K562 (cell line): ENCODE measurements at regions not wholly inside any gene's neighbourhood (a gene's known extent, or its start where the extent isn't known, plus 50 kb on each side); places are given as distances from the start of the nearest gene placed in this dataset.
A peak's percentile ranks its signal among the peaks of the same experiment; 100 is the strongest.

Source experiments
- ATAC-seq: fragments of 200-7000 bp; cut with Tn5 transposase; 3 replicates; pipeline ENCODE4 v1.9.1; 2020; ENCODE audit warnings: moderate library complexity
- BruUV-seq: library from RNA; stranded (reverse); fragments of 400-500 nt; replicated peaks from 2 replicates; lab custom pipeline; 2021; lab: Mats Ljungman, UMichigan
- CTCF ChIA-PET: fragments of 300-600 bp; formaldehyde crosslinking; extraction: SDS; loops from one replicate; lab custom pipeline; 2021; ENCODE audit warnings: low intra/inter-chr PET ratio; lab: Yijun Ruan, JAX
- POLR2A ChIA-PET: fragments of 300-600, 350-650 bp; sonication (Branson Sonifier 250); formaldehyde crosslinking; extraction: SDS; loops from one replicate; lab custom pipeline; 2021; ENCODE audit warnings: antibody characterized with exemption, inconsistent platforms; lab: Yijun Ruan, JAX
- DNase-seq, 4 experiments: peaks; one replicate each; pipeline versions ENCODE4 v3.0.0 to v3.0.0-alpha.2; 2011 to 2018; ENCODE audit warnings: low spot score in 3 of 4, mixed read lengths in 3 of 4; ENCODE audit errors: extremely low read depth in 1 of 4
- FAIRE-seq: peaks from 2 replicates; lab custom pipeline; 2011; peaks lifted over from hg19 to GRCh38; lab: Jason Lieb, UNC
- H2AFZ ChIP-seq: 2 replicates; pipeline ENCODE4 v1.6.0; 2011; ENCODE audit warnings: low read depth, low read length, control low read depth, inconsistent platforms
- H3K27ac ChIP-seq: fragments of 200-600 bp; 3 replicates; pipeline ENCODE4 v1.8.0; 2011; ENCODE audit warnings: low read depth, mild to moderate bottlenecking, control low read depth, inconsistent platforms, low read length, moderate library complexity, mixed read lengths; ENCODE audit errors: extremely low read depth
- H3K27me3 ChIP-seq, 2 experiments: fragments of 300-600 bp in 1 of 2; 2 replicates in 1 of 2; 3 replicates in 1 of 2; pipeline versions ENCODE4 v1.6.0 to v1.8.0; 2011; ENCODE audit warnings: inconsistent platforms in 2 of 2, low read length in 2 of 2, mild to moderate bottlenecking in 1 of 2, mixed read lengths in 1 of 2, moderate library complexity in 1 of 2; ENCODE audit not compliant: control insufficient read depth in 2 of 2, insufficient read depth in 2 of 2
- H3K36me3 ChIP-seq: fragments of 300-600 bp; 3 replicates; pipeline ENCODE4 v1.8.0; 2011; ENCODE audit warnings: mild to moderate bottlenecking, low read length, inconsistent platforms; ENCODE audit not compliant: control insufficient read depth, insufficient read depth
- H3K4me1 ChIP-seq, 2 experiments: fragments of 200-600 bp in 1 of 2; replicated peaks in 1 of 2; 2 replicates in 1 of 2; 3 replicates in 1 of 2; pipeline versions ENCODE4 v1.5.1 to v1.8.0; 2011; ENCODE audit warnings: inconsistent platforms in 2 of 2, low read length in 2 of 2, mild to moderate bottlenecking in 1 of 2, mixed read lengths in 1 of 2, moderate library complexity in 1 of 2; ENCODE audit not compliant: control insufficient read depth in 2 of 2, insufficient read depth in 2 of 2
- H3K4me2 ChIP-seq: 2 replicates; pipeline ENCODE4 v1.6.1; 2011; ENCODE audit warnings: low read length, control low read depth, inconsistent platforms, mixed read lengths; ENCODE audit not compliant: insufficient read depth
- H3K4me3 ChIP-seq: fragments of 200-600 bp; sonication (generic), shearing (Covaris generic); 2 replicates; pipeline ENCODE4 v1.5.1; 2016; ENCODE audit warnings: control low read depth, inconsistent platforms
- H3K79me2 ChIP-seq: fragments of 200-600 bp; 3 replicates; pipeline ENCODE4 v1.8.0; 2011; ENCODE audit warnings: low read length, inconsistent platforms; ENCODE audit not compliant: control insufficient read depth, insufficient read depth
- H3K9ac ChIP-seq, 2 experiments: 2 replicates each; pipeline versions ENCODE4 v1.6.0 to v1.6.1; 2011; ENCODE audit warnings: low read depth in 2 of 2, low read length in 2 of 2, control low read depth in 1 of 2, inconsistent platforms in 1 of 2, mild to moderate bottlenecking in 1 of 2, mixed read lengths in 1 of 2; ENCODE audit not compliant: insufficient read depth in 1 of 2
- H3K9me1 ChIP-seq: one replicate; pipeline ENCODE4 v1.6.0; 2011; ENCODE audit warnings: inconsistent platforms, mild to moderate bottlenecking, low read length, moderate library complexity; ENCODE audit not compliant: control insufficient read depth, insufficient read depth
- H3K9me3 ChIP-seq: replicated peaks from 2 replicates; pipeline ENCODE4 v1.5.1; 2011; ENCODE audit warnings: low read depth, low read length, inconsistent platforms; ENCODE audit not compliant: control insufficient read depth, insufficient read depth
- H4K20me1 ChIP-seq: replicated peaks from 2 replicates; pipeline ENCODE4 v1.6.1; 2011; ENCODE audit warnings: low read length, inconsistent platforms, mixed read lengths; ENCODE audit not compliant: control insufficient read depth, insufficient read depth
- EGR1 ChIP-seq: fragments of 450-650 bp; conservative IDR thresholded peaks from 2 replicates; pipeline ENCODE4 v1.6.1; 2017; ENCODE audit warnings: mild to moderate bottlenecking
- ETV5 ChIP-seq: sonication (generic); formaldehyde crosslinking; IDR thresholded peaks from 2 replicates; pipeline ENCODE4 v1.4.0; 2020; ENCODE audit warnings: low read depth, mild to moderate bottlenecking, missing genetic modification reagents
- FOXA3 ChIP-seq, 2 experiments: fragments of 450-650 bp in 1 of 2; sonication (generic) in 1 of 2; formaldehyde crosslinking; IDR thresholded peaks in 1 of 2; conservative IDR thresholded peaks in 1 of 2; 2 replicates each; pipeline versions ENCODE4 v1.4.0 to v1.8.0; 2020 to 2022; ENCODE audit warnings: mild to moderate bottlenecking in 2 of 2, missing genetic modification reagents in 1 of 2
- JUND ChIP-seq, 2 experiments: IDR thresholded peaks; 2 replicates in 1 of 2; 3 replicates in 1 of 2; pipeline ENCODE4 v1.6.1; 2011; ENCODE audit warnings: borderline replicate concordance in 2 of 2, low read depth in 2 of 2, low read length in 2 of 2, improper control_type of control experiment in 1 of 2, missing biosample characterization in 1 of 2, missing genetic modification characterization in 1 of 2, missing genetic modification reagents in 1 of 2
- YY1 ChIP-seq, 3 experiments: IDR thresholded peaks; 2 replicates each; pipeline ENCODE4 v1.6.1; 2011; ENCODE audit warnings: low read length in 2 of 3, mild to moderate bottlenecking in 2 of 3, moderate library complexity in 2 of 3, borderline replicate concordance in 1 of 3, control low read depth in 1 of 3, low read depth in 1 of 3; ENCODE audit not compliant: insufficient read depth in 3 of 3, insufficient replicate concordance in 2 of 3, control insufficient read depth in 1 of 3, insufficient read length in 1 of 3; ENCODE audit errors: extremely low read depth in 1 of 3
- ZNF655 ChIP-seq: fragments of 250-450 bp; sonication (Bioruptor Pico); IDR thresholded peaks from 2 replicates; pipeline ENCODE4 v1.5.0; 2021
- WGBS: fragments of 100-300 bp; shearing (Covaris generic); methylation state at CpG from one replicate; pipeline ENCODE4 v1.1.6; 2016; ENCODE audit warnings: low coverage, mixed read lengths; ENCODE audit not compliant: insufficient coverage; ENCODE audit errors: missing lambda C conversion rate; 5-methylcytosine and 5-hydroxymethylcytosine counted together
- in situ Hi-C: fragments of 300-500 bp; cut with MboI; formaldehyde crosslinking; loops from 4 replicates; pipeline ENCODE4 v1.15.0; 2018; ENCODE audit warnings: inconsistent platforms, mixed read lengths
- intact Hi-C: fragments of 100-400 bp; cut with micrococcal nuclease; formaldehyde crosslinking; loops from 2 replicates; pipeline ENCODE4 v1.14.2; 2022

DNA sequence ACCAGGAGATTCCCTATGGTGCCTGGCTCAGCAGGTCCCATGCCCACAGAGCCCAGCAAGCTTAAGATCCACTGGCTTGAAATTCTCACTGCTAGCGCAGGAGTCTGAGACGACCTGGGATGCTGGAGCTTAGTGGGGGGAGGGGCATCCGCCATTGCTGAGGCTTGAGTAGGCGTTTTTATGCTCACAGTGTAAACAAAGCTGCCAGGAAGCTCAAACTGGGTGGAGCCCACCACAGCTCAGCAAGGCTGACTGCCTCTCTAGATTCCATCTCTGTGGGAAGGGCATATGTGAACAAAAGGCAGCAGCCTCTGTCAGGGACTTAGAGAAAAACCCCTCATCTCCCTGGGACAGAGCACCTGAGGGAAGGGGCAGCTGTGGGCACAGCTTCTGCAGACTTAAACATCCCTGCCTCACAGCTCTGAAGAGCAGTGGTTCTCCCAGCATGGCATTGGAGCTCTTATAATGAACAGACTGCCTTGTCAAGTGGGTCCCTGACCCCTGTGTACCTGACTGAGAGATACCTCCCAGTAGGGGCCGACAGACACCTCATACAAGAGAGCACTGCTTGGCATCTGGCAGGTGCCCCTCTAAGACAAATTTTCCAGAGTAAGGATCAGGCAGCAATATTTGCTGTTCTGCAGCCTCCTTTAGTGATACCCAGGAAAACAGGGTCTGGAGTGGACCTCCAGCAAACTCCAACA lies 231.5 kb upstream of the SETMAR start:
- no peak overlapping the region for H3K9ac ChIP-seq
- no peaks in the 10 kb centered on the region for H3K9me3 ChIP-seq
- no peak overlapping the region for H3K27ac ChIP-seq
- no TSS peak for BruUV-seq
- CTCF ChIA-PET: no interaction called here
- H3K27me3 ChIP-seq: no peaks in the 10 kb centered on the region
- no peak for TF ChIP-seq ZNF655 (CRISPR knock-in tag)
- no peak for TF ChIP-seq ETV5 (CRISPR knock-in tag)
- peak in 1 of 3 experiments; percentile 42 for TF ChIP-seq YY1 (IDR thresholded peaks at IDR 0.05; ENCODE audit: borderline replicate concordance in 1 of 3, control insufficient read depth in 1 of 3, extremely low read depth in 1 of 3, insufficient read depth in 3 of 3, insufficient read length in 1 of 3, insufficient replicate concordance in 2 of 3, low read depth in 1 of 3, low read length in 2 of 3)
- peak in 1 of 2 experiments; percentile 93; a peak in 2 of 4 replicates for TF ChIP-seq FOXA3 (CRISPR knock-in tag; conservative IDR thresholded peaks at IDR 0.05 in 1 of 2, IDR thresholded peaks at IDR 0.05 in 1 of 2)
- TF ChIP-seq JUND (IDR thresholded peaks at IDR 0.05; ENCODE audit: borderline replicate concordance, low read depth, low read length): no peak
- TF ChIP-seq JUND (tag; IDR thresholded peaks at IDR 0.05; ENCODE audit: borderline replicate concordance, low read depth, low read length): 0 out of 3 replicates have a peak, but pooled peaks have one; percentile 16
- peak; percentile 54 for TF ChIP-seq EGR1
- TF ChIP-seq, all 486 proteins: peak for 4
- WGBS: 0% methylated on average over 5 of the region's 5 CpGs
- FAIRE-seq (no peak), ATAC-seq (no peak), DNase-seq (peak in 1 of 4 experiments; percentile 8)
- POLR2A ChIA-PET: interaction anchor here (0.8 to 1.6 kb wide), 2 partner anchors 10 to 28 kb away, joined by 3 to 4 read pairs; no protein-coding TSS in a partner anchor
- intact Hi-C loops: no loop called here
- Histone ChIP-seq H3K4me1 (no peaks in the 10 kb centered on the region; a peak in 1 of 5 replicates), H3K79me2 (no peaks in the 10 kb centered on the region), H2AFZ (peak overlapping the region; percentile 39; the same call in 1 of the 2 replicates), H4K20me1 (no peaks in the 10 kb centered on the region), H3K9me1 (no peaks in the 10 kb centered on the region), H3K4me2 (no peak overlapping the region), H3K4me3 (no peak overlapping the region), H3K36me3 (no peaks in the 10 kb centered on the region)
- in situ Hi-C loops: no loop called here
